ENCODE measurements at regions not wholly inside any gene's neighbourhood (a gene's known extent, or its start where the extent isn't known, plus 50 kb on each side); places are given as distances from the start of the nearest gene placed in this dataset.

- TF ChIP-seq, protein P1, sequence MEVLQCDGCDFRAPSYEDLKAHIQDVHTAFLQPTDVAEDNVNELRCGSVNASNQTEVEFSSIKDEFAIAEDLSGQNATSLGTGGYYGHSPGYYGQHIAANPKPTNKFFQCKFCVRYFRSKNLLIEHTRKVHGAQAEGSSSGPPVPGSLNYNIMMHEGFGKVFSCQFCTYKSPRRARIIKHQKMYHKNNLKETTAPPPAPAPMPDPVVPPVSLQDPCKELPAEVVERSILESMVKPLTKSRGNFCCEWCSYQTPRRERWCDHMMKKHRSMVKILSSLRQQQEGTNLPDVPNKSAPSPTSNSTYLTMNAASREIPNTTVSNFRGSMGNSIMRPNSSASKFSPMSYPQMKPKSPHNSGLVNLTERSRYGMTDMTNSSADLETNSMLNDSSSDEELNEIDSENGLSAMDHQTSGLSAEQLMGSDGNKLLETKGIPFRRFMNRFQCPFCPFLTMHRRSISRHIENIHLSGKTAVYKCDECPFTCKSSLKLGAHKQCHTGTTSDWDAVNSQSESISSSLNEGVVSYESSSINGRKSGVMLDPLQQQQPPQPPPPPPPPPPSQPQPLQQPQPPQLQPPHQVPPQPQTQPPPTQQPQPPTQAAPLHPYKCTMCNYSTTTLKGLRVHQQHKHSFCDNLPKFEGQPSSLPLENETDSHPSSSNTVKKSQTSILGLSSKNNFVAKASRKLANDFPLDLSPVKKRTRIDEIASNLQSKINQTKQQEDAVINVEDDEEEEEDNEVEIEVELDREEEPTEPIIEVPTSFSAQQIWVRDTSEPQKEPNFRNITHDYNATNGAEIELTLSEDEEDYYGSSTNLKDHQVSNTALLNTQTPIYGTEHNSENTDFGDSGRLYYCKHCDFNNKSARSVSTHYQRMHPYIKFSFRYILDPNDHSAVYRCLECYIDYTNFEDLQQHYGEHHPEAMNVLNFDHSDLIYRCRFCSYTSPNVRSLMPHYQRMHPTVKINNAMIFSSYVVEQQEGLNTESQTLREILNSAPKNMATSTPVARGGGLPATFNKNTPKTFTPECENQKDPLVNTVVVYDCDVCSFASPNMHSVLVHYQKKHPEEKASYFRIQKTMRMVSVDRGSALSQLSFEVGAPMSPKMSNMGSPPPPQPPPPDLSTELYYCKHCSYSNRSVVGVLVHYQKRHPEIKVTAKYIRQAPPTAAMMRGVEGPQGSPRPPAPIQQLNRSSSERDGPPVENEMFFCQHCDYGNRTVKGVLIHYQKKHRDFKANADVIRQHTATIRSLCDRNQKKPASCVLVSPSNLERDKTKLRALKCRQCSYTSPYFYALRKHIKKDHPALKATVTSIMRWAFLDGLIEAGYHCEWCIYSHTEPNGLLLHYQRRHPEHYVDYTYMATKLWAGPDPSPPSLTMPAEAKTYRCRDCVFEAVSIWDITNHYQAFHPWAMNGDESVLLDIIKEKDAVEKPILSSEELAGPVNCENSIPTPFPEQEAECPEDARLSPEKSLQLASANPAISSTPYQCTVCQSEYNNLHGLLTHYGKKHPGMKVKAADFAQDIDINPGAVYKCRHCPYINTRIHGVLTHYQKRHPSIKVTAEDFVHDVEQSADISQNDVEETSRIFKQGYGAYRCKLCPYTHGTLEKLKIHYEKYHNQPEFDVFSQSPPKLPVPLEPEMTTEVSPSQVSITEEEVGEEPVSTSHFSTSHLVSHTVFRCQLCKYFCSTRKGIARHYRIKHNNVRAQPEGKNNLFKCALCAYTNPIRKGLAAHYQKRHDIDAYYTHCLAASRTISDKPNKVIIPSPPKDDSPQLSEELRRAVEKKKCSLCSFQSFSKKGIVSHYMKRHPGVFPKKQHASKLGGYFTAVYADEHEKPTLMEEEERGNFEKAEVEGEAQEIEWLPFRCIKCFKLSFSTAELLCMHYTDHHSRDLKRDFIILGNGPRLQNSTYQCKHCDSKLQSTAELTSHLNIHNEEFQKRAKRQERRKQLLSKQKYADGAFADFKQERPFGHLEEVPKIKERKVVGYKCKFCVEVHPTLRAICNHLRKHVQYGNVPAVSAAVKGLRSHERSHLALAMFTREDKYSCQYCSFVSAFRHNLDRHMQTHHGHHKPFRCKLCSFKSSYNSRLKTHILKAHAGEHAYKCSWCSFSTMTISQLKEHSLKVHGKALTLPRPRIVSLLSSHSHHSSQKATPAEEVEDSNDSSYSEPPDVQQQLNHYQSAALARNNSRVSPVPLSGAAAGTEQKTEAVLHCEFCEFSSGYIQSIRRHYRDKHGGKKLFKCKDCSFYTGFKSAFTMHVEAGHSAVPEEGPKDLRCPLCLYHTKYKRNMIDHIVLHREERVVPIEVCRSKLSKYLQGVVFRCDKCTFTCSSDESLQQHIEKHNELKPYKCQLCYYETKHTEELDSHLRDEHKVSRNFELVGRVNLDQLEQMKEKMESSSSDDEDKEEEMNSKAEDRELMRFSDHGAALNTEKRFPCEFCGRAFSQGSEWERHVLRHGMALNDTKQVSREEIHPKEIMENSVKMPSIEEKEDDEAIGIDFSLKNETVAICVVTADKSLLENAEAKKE (CRISPR knock-in tag; IDR thresholded peaks at IDR 0.05): no peak
- TF ChIP-seq, protein P2, sequence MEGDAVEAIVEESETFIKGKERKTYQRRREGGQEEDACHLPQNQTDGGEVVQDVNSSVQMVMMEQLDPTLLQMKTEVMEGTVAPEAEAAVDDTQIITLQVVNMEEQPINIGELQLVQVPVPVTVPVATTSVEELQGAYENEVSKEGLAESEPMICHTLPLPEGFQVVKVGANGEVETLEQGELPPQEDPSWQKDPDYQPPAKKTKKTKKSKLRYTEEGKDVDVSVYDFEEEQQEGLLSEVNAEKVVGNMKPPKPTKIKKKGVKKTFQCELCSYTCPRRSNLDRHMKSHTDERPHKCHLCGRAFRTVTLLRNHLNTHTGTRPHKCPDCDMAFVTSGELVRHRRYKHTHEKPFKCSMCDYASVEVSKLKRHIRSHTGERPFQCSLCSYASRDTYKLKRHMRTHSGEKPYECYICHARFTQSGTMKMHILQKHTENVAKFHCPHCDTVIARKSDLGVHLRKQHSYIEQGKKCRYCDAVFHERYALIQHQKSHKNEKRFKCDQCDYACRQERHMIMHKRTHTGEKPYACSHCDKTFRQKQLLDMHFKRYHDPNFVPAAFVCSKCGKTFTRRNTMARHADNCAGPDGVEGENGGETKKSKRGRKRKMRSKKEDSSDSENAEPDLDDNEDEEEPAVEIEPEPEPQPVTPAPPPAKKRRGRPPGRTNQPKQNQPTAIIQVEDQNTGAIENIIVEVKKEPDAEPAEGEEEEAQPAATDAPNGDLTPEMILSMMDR (conservative IDR thresholded peaks at IDR 0.05; ENCODE audit: low read depth in 2 of 2): no peak
- TF ChIP-seq ZNF331 (CRISPR knock-in tag; IDR thresholded peaks at IDR 0.05; ENCODE audit: low read depth) (no peak), JUNB (IDR thresholded peaks at IDR 0.05; ENCODE audit: unreplicated experiment) (no peak)
Measured at GRCh38 chr6:8343600-8343999, 91.7 kb downstream of the SLC35B3 start (continued).

DNA sequence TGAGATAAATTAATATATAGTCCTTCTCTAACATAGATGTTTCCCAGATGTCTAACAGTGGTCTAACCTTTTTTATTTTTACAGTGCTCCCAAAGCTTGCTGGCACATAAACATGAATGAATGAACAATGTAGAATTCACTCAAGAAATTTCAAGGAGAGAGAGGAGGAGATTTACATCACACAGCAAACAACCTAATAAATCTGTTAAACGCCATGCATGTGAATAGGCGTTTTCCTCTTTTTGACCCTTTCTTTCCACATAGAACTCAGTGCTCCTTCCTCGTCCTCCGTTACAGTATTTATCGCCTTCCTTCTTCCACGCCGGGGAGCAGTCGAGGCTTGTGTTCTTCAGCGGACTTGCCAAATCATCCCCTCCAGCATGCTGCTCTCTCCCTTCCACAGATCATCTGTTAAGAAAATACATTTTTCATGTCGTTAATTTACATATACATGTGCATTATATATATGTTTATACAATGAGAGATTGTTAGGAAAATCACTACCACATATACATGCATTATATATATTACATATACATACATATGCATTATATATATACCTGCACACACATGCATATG, 93.0 kb downstream of the SLC35B3 start:
- Histone ChIP-seq H3F3A (replicated peaks; ENCODE audit: low read depth) (no peaks in the 10 kb centered on the region), H3K4me2 (no peak overlapping the region), H3K4me1 (ENCODE audit: insufficient read depth) (no peaks in the 10 kb centered on the region), H3K79me2 (replicated peaks; ENCODE audit: insufficient read depth) (no peaks in the 10 kb centered on the region), H3K9me2 (ENCODE audit: insufficient read depth) (no peaks in the 10 kb centered on the region), H3K4me3 (no peak overlapping the region), H3K27ac (ENCODE audit: low read depth) (no peak overlapping the region), H2AFZ (no peak overlapping the region), H3K36me3 (ENCODE audit: insufficient read depth) (no peaks in the 10 kb centered on the region), H3K27me3 (ENCODE audit: insufficient read depth) (no peaks in the 10 kb centered on the region), H4K20me1 (replicated peaks; ENCODE audit: insufficient read depth) (no peaks in the 10 kb centered on the region)
- peaks cover 4% of the 10 kb centered on the region; the same call in 1 of the 3 replicates for H3K36me3 Mint-ChIP-seq (ENCODE audit: low read depth)
- H3K4me1 Mint-ChIP-seq: peaks cover 2% of the 10 kb centered on the region; the same call in 1 of the 3 replicates
- H3K9me3 Mint-ChIP-seq: peaks cover 13% of the 10 kb centered on the region
- H3K27me3 Mint-ChIP-seq (ENCODE audit: insufficient read depth, low read depth, poor library complexity): no peaks in the 10 kb centered on the region
- DNase-seq (ENCODE audit: low spot score) (no peak), ATAC-seq (no peak)
- no peak overlapping the region for H3K27ac Mint-ChIP-seq
- no peak overlapping the region for H3K4me3 Mint-ChIP-seq
- TF ChIP-seq POLR2AphosphoS5 (IDR thresholded peaks at IDR 0.05; ENCODE audit: low read depth) (no peak), EZH2 (IDR thresholded peaks at IDR 0.05; ENCODE audit: low read depth, unreplicated experiment) (no peak), ZNF114 (CRISPR knock-in tag; IDR thresholded peaks at IDR 0.05) (no peak), CREB1 (CRISPR knock-in tag; IDR thresholded peaks at IDR 0.05; ENCODE audit: low read depth) (no peak), JUNB (IDR thresholded peaks at IDR 0.05; ENCODE audit: unreplicated experiment) (no peak), ZNF331 (CRISPR knock-in tag; IDR thresholded peaks at IDR 0.05; ENCODE audit: low read depth) (no peak), STAT1 (IDR thresholded peaks at IDR 0.05; ENCODE audit: unreplicated experiment) (no peak), NANOG (IDR thresholded peaks at IDR 0.05; ENCODE audit: borderline replicate concordance) (no peak), EZH2phosphoT487 (IDR thresholded peaks at IDR 0.05; ENCODE audit: unreplicated experiment) (no peak)
- TF ChIP-seq, protein P3, sequence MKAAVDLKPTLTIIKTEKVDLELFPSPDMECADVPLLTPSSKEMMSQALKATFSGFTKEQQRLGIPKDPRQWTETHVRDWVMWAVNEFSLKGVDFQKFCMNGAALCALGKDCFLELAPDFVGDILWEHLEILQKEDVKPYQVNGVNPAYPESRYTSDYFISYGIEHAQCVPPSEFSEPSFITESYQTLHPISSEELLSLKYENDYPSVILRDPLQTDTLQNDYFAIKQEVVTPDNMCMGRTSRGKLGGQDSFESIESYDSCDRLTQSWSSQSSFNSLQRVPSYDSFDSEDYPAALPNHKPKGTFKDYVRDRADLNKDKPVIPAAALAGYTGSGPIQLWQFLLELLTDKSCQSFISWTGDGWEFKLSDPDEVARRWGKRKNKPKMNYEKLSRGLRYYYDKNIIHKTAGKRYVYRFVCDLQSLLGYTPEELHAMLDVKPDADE (IDR thresholded peaks at IDR 0.05): no peak
- TF ChIP-seq, protein P2 (conservative IDR thresholded peaks at IDR 0.05; ENCODE audit: low read depth in 2 of 2): no peak

Measured in GM23338 (cell line).